C4-2B (cell line): ENCODE measurements at regions not wholly inside any gene's neighbourhood (a gene's known extent, or its start where the extent isn't known, plus 50 kb on each side); places are given as distances from the start of the nearest gene placed in this dataset.

Source experiments
- ZFX ChIP-seq: fragments of 450-650 bp; IDR thresholded peaks from 2 replicates; pipeline ENCODE4 v1.6.1; 2017
- TF ChIP-seq, protein P1 (sequence below): fragments of 450-650 bp; conservative IDR thresholded peaks from 2 replicates; pipeline ENCODE4 v1.5.1; 2017; ENCODE audit warnings: mild to moderate bottlenecking

DNA sequence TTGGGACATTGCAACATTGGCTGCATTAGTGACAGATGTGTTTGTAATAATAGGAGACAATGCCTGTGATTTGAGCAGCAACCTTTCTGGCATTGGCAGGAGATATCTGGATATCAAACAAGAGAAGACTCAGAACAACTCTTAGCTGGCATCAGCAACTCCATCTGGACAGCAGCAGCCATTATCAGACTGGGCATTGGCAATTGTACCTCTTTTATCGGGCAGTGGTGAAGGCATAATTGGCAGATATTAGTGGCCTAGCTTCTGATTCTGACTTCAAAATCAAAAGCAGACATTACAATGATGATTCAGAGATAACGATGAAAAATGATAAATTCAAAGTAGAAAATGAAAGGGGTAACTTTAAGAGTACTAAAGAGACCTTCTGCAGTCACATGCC is 1193.7 kb downstream of the EFNB2 start:
- TF ChIP-seq, protein P1, sequence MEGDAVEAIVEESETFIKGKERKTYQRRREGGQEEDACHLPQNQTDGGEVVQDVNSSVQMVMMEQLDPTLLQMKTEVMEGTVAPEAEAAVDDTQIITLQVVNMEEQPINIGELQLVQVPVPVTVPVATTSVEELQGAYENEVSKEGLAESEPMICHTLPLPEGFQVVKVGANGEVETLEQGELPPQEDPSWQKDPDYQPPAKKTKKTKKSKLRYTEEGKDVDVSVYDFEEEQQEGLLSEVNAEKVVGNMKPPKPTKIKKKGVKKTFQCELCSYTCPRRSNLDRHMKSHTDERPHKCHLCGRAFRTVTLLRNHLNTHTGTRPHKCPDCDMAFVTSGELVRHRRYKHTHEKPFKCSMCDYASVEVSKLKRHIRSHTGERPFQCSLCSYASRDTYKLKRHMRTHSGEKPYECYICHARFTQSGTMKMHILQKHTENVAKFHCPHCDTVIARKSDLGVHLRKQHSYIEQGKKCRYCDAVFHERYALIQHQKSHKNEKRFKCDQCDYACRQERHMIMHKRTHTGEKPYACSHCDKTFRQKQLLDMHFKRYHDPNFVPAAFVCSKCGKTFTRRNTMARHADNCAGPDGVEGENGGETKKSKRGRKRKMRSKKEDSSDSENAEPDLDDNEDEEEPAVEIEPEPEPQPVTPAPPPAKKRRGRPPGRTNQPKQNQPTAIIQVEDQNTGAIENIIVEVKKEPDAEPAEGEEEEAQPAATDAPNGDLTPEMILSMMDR, result no peak
- no peak for TF ChIP-seq ZFX
